C4-2B (cell line): ENCODE measurements at regions not wholly inside any gene's neighbourhood (a gene's known extent, or its start where the extent isn't known, plus 50 kb on each side); places are given as distances from the start of the nearest gene placed in this dataset.

Experiments used
- CTCF ChIP-seq: fragments of 450-650 bp; conservative IDR thresholded peaks from 2 replicates; pipeline ENCODE4 v1.5.1; 2017; ENCODE audit warnings: mild to moderate bottlenecking
- ZFX ChIP-seq: fragments of 450-650 bp; IDR thresholded peaks from 2 replicates; pipeline ENCODE4 v1.6.1; 2017

- TF ChIP-seq CTCF (no peak), ZFX (no peak)
Observed at GRCh38 chr1:227432981-227433380, 114.7 kb upstream of the CDC42BPA start.
